A673 (cell line): ENCODE measurements at regions not wholly inside any gene's neighbourhood (a gene's known extent, or its start where the extent isn't known, plus 50 kb on each side); places are given as distances from the start of the nearest gene placed in this dataset.

ENCODE experiments used
- BruUV-seq: library from RNA; stranded (reverse); fragments of 400-500 nt; replicated peaks from 2 replicates; lab custom pipeline; 2021; lab: Mats Ljungman, UMichigan
- CTCF ChIA-PET: fragments of 300-600 bp; sonication (Branson Sonifier 250); formaldehyde crosslinking; loops from one replicate; lab custom pipeline; 2022; ENCODE audit warnings: antibody characterized with exemption; lab: Charles Lee
- POLR2A ChIA-PET: fragments of 300-600 bp; sonication (Branson Sonifier 250); formaldehyde crosslinking; loops from one replicate; lab custom pipeline; 2022; ENCODE audit warnings: antibody characterized with exemption; ENCODE audit not compliant: low non-redundant PET; lab: Charles Lee
- DNase-seq: peaks from one replicate; pipeline ENCODE4 v3.0.0-alpha.2; 2015; ENCODE audit warnings: low spot score
- H3K27ac ChIP-seq: fragments of 200-600 bp; sonication (generic); 2 replicates; pipeline ENCODE4 v1.5.1; 2016; ENCODE audit warnings: mixed run types, low read depth, mild to moderate bottlenecking, mixed read lengths, antibody characterized with exemption, low read length; ENCODE audit not compliant: poor library complexity, severe bottlenecking
- H3K27me3 ChIP-seq: fragments of 200-600 bp; sonication (generic); replicated peaks from 2 replicates; pipeline ENCODE4 v1.6.1; 2017; ENCODE audit warnings: mixed run types, low read depth, mild to moderate bottlenecking, mixed read lengths, antibody characterized with exemption, low read length; ENCODE audit not compliant: insufficient read depth, poor library complexity
- H3K36me3 ChIP-seq: fragments of 200-600 bp; sonication (generic); 2 replicates; pipeline ENCODE4 v1.6.1; 2016; ENCODE audit warnings: mixed run types, mild to moderate bottlenecking, mixed read lengths, antibody characterized with exemption, low read length; ENCODE audit not compliant: insufficient read depth, poor library complexity, severe bottlenecking
- H3K4me1 ChIP-seq: fragments of 200-600 bp; sonication (generic); 2 replicates; pipeline ENCODE4 v1.6.1; 2017; ENCODE audit warnings: mixed run types, mild to moderate bottlenecking, mixed read lengths, antibody characterized with exemption, low read length; ENCODE audit not compliant: insufficient read depth, poor library complexity, severe bottlenecking
- H3K4me3 ChIP-seq: fragments of 200-600 bp; sonication (generic); 2 replicates; pipeline ENCODE4 v1.5.1; 2016; ENCODE audit warnings: low read depth, mixed run types, mild to moderate bottlenecking, mixed read lengths, low read length; ENCODE audit not compliant: poor library complexity, severe bottlenecking
- H3K9me3 ChIP-seq: fragments of 200-600 bp; sonication (generic); 2 replicates; pipeline ENCODE4 v1.6.1; 2016; ENCODE audit warnings: mixed run types, low read depth, mild to moderate bottlenecking, mixed read lengths, antibody characterized with exemption, low read length; ENCODE audit not compliant: poor library complexity, severe bottlenecking
- EZH2 ChIP-seq: fragments of 200-600 bp; sonication (generic); IDR thresholded peaks from 2 replicates; pipeline ENCODE4 v1.6.1; 2017; ENCODE audit warnings: borderline replicate concordance, low read depth, mild to moderate bottlenecking, mixed read lengths, antibody characterized with exemption, low read length; ENCODE audit not compliant: poor library complexity, severe bottlenecking
- intact Hi-C: fragments of 100-400 bp; cut with micrococcal nuclease; formaldehyde crosslinking; loops from one replicate; pipeline ENCODE4 v1.10.0; 2022; ENCODE audit not compliant: unreplicated experiment
- TF ChIP-seq, protein P1 (sequence below): fragments of 300-800, 200-600 bp; sonication (generic); conservative IDR thresholded peaks from 2 replicates; pipeline ENCODE4 v1.5.1; 2017; ENCODE audit warnings: low read depth, mild to moderate bottlenecking, antibody characterized with exemption, low read length, moderate library complexity, mixed read lengths

DNA sequence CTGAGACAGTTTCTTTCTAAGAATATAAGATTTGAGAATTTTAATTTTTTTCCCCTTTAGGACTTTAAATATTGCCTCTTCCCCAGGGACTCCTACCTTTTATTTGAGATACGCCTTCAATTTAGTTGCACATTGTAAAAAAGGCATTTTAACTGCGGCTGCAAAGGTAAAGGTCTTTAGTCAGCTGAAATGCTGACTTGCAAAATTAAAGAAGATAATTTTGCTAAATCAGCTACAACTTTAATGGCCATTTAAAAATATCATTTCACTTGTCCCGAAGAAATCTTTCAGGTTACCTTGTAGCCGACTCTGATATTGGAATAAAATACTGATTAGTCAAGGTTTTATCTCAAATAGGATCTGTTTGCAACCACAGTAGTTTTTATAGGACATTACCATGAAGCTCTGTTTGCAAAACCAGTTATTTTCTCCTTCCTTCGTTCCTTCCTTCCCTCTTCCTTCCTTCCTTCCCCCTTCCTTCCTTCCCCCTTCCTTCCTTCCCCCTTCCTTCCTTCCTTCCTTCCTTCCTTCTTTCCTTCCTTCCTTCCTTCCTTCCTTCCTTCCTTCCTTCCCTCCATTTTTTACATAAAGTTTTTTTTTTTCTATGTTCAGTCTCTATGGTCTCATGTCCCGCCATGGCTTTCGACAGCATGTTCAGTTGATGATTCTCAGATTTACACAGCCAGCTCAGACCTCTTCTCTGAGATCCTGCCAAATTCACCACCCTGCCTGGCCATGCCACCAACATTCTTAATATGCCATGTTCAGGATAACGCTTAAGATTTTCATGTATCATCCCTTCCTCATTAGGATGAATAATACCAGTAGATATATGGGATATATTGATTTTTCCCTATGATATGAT, 405.4 kb upstream of the PRKX start:
- CTCF ChIA-PET = no interaction called here
- H3K4me1 ChIP-seq = peaks cover 2% of the 10 kb centered on the region
- peak; percentile 40 for DNase-seq
- H3K27ac ChIP-seq = no peak overlapping the region
- BruUV-seq = no TSS peak
- H3K27me3 ChIP-seq = no peaks in the 10 kb centered on the region
- TF ChIP-seq, protein P1, sequence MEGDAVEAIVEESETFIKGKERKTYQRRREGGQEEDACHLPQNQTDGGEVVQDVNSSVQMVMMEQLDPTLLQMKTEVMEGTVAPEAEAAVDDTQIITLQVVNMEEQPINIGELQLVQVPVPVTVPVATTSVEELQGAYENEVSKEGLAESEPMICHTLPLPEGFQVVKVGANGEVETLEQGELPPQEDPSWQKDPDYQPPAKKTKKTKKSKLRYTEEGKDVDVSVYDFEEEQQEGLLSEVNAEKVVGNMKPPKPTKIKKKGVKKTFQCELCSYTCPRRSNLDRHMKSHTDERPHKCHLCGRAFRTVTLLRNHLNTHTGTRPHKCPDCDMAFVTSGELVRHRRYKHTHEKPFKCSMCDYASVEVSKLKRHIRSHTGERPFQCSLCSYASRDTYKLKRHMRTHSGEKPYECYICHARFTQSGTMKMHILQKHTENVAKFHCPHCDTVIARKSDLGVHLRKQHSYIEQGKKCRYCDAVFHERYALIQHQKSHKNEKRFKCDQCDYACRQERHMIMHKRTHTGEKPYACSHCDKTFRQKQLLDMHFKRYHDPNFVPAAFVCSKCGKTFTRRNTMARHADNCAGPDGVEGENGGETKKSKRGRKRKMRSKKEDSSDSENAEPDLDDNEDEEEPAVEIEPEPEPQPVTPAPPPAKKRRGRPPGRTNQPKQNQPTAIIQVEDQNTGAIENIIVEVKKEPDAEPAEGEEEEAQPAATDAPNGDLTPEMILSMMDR = no peak
- no peak for TF ChIP-seq EZH2
- intact Hi-C loops = no loop called here
- H3K36me3 ChIP-seq = no peaks in the 10 kb centered on the region
- POLR2A ChIA-PET = no interaction called here
- H3K4me3 ChIP-seq = no peak overlapping the region
- H3K9me3 ChIP-seq = no peaks in the 10 kb centered on the region

DNA sequence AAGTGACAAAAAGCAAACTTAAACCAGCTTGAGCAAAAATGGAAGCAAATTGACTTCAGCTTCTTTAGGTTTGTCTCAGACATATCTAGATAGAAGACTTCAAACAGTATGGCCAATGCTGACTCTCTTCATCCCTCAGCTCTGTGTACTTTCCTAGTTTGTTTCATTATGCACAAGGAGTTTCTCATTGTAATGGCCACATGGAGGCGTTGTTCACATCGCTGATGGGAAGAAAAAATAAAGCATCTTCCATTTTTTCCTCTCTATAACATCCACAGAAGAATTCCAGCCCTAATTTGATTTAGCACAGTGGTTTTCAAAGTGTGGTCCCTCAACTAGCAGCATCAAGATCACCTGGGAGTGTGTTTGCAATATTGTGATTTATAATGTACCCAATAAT, 397.5 kb upstream of the PRKX start:
- intact Hi-C loops = no loop called here
- BruUV-seq = no TSS peak
- CTCF ChIA-PET = no interaction called here

GRCh38 chrX:4094926-4095325, 381.5 kb upstream of the PRKX start:
- POLR2A ChIA-PET = no interaction called here
- no peak for TF ChIP-seq EZH2
- TF ChIP-seq, protein P1 = no peak
- Histone ChIP-seq H3K4me1 (no peaks in the 10 kb centered on the region), H3K36me3 (no peaks in the 10 kb centered on the region), H3K27ac (no peak overlapping the region), H3K27me3 (no peaks in the 10 kb centered on the region), H3K4me3 (no peak overlapping the region), H3K9me3 (no peaks in the 10 kb centered on the region)
- no peak for DNase-seq
- intact Hi-C loops = no loop called here
- BruUV-seq = no TSS peak
- CTCF ChIA-PET = no interaction called here

More for the DNA sequence above, 397.5 kb upstream of the PRKX start:
- H3K36me3 ChIP-seq = no peaks in the 10 kb centered on the region
- POLR2A ChIA-PET = no interaction called here
- H3K27ac ChIP-seq = no peak overlapping the region
- no peak overlapping the region for H3K4me3 ChIP-seq
- no peaks in the 10 kb centered on the region for H3K4me1 ChIP-seq
- no peaks in the 10 kb centered on the region for H3K27me3 ChIP-seq
- no peaks in the 10 kb centered on the region for H3K9me3 ChIP-seq
- DNase-seq = peak; percentile 6
- TF ChIP-seq, protein P1 = peak; percentile 44
- TF ChIP-seq EZH2 = no peak
